SIG-M5 (cell line): ENCODE measurements at regions not wholly inside any gene's neighbourhood (a gene's known extent, or its start where the extent isn't known, plus 50 kb on each side); places are given as distances from the start of the nearest gene placed in this dataset.

Experiments
- DNase-seq: peaks from one replicate; lab custom pipeline; 2025; lab: John Stamatoyannopoulos, UW

DNA sequence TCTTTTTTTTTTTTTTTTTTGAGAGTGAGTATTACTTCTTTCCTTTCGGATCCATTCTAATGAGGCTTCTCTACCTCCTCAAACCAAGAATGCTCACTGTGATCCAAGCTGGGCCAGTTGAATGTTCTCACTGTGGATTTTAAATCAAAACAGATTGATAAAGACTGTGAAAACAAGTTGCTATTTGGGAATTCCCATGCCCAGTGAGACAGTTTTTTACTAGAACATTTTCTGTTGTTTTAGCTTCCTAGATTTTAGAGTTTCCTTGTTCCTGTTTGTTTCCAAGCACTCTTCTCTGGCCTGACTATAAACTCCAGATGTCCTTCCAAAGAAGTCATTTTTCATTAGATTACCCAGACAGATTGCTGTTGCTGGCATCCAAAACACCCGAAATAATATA lies 60.1 kb upstream of the GALNT15 start:
- no peak for DNase-seq

DNA sequence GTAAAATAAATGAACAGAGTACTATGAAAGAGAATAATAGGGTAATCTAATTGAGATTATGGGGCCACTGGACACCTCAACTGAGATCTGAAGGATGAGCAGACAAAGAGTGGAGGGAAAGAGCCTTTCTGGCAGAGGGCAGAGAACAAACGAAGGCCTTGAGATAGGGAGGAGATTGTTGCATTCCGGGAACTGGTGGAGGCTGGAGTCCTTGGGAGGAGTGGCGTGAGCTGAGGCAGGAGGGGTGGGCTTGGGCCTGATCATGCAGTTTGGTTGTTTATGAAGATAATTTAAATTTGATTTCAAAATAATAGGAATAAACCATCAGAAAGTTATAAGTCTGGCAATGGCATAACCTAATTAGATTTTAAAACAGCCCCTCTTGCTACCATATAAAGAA lies 59.5 kb upstream of the GALNT15 start:
- no peak for DNase-seq

DNA sequence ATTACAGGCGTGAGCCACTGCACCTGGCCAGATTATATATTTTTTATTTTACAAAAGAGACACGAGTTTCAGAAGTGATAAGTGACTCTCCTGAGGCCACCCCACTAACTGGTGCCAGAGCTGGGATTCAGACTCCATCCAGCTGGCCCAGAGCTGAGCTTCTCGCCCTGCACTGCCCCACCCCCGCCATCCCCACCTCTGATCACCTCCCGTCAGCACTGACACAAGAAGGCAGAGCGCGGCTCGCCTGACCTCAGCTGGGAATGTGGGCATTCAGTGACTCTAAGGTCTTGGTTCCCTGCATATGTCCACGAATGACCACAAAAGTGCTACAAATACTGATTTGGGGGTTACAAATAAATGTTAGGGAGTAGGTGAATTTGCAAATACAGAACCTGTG lies 56.1 kb upstream of the GALNT15 start:
- no peak for DNase-seq

DNA sequence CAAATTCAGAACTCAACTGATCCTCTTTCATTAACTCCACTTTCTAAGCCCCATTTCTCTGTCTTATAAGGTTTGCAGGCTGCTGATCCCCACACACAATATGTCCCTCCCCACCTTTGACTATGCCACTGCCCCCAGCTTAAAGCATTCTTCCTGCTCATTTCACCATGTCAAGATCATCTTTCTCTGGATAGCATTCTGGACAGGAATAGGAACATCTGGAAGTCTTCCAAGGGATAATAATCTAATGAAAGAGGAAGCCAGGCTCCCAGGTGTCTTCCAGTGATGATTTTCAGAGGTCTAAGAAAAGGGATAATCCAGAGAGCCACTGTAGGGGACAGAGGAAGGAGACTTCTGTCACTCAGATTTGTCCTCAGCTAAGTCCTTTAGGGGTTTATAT lies 54.6 kb upstream of the GALNT15 start:
- no peak for DNase-seq

DNA sequence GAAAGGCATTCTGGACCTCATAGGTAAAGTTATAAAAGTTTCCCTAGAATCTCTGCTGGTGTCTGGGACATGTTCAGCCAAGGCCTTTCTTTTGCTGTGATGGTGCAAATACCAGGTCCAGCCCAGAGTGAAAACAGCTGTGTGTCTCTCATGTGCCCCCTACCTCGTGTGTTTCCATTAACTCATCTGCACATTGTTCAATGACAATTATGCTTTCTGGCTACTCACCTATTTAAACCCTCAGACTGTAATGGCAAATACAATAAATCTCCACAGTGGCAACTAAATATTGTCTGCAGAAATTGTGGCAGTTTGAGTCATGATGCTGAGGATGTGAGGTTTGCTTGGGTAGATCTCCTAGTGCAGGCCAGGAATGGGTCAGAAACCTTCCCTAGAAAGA lies 53.1 kb upstream of the GALNT15 start:
- no peak for DNase-seq

DNA sequence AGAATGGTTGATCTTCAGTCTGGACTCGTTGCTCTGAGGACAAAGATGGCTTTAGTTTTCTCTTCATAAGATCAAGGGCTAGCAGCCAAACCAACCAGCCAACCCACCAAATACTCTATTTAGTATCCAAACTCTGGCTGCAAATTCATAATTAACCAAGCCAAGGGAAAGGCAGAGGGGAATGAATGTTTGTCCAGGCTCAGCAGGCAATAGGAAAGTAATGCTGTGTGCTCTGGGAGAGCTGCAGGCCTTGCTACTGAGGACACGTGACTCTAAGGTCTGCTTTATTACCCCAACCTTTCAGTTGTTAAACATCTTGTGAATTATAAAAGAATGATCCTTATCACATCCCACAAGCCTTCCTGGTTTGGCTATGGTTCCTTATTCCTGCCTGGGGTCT lies 52.3 kb upstream of the GALNT15 start:
- DNase-seq = no peak

DNA sequence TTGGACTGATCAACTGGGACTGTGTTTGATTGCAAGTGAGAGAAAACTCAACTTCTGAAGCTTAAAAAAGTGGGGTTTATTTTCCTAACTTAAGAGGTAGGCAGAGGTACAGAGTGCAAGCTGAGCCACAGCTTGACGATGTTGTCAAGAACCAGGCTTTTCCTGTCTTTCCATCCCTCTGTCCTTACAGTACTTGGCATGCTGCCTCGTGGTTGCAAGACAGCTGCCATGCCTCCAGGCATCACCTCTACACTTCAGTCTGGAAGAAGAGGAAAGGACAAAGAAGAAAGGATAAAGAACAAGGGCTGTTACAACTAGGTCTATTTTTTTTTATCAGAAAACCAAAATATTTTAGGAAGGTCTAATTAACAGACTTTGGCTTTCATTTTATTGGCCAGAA lies 51.8 kb upstream of the GALNT15 start:
- no peak for DNase-seq

DNA sequence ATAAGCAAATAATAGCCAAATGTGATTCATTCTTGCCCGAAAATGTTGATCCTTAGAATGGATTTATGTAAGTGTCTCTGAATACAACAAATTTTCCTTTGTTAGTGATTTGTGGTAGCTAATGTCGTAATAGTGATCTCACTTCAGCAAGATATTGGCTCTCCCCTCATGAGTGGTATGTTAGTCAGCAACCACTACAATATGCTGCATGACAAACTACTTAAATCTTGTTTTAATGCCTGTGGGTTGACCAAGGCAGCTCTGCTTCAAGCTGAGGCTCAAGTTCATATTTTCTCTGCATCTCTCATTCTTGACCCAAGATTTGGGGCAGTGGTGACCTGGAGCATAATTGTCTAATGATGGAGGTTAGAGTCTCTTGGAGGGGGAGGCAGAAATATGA lies 49.8 kb upstream of the GALNT15 start:
- DNase-seq = no peak
